ENCODE measurements at regions not wholly inside any gene's neighbourhood (a gene's known extent, or its start where the extent isn't known, plus 50 kb on each side); places are given as distances from the start of the nearest gene placed in this dataset.

GRCh38 chr7:49324707-49325106 lies 400.4 kb downstream of the CDC14C start:
- Histone ChIP-seq H3K36me3 (ENCODE audit: control insufficient read depth, low read depth, low read length) (no peaks in the 10 kb centered on the region), H3K4me3 (ENCODE audit: low read length) (no peak overlapping the region), H3K27me3 (ENCODE audit: control insufficient read depth, insufficient read depth, low read length) (no peaks in the 10 kb centered on the region), H3K9me3 (ENCODE audit: control insufficient read depth, low read depth, low read length) (no peaks in the 10 kb centered on the region), H3K27ac (ENCODE audit: low read length) (no peak overlapping the region), H3K9ac (ENCODE audit: low read length) (no peak overlapping the region), H3K4me1 (ENCODE audit: control insufficient read depth, low read depth, low read length) (no peaks in the 10 kb centered on the region)

GRCh38 chr7:49325571-49325970 lies 401.2 kb downstream of the CDC14C start:
- Histone ChIP-seq H3K36me3 (ENCODE audit: control insufficient read depth, low read depth, low read length) (no peaks in the 10 kb centered on the region), H3K9me3 (ENCODE audit: control insufficient read depth, low read depth, low read length) (no peaks in the 10 kb centered on the region), H3K4me3 (ENCODE audit: low read length) (no peak overlapping the region), H3K27me3 (ENCODE audit: control insufficient read depth, insufficient read depth, low read length) (no peaks in the 10 kb centered on the region), H3K27ac (ENCODE audit: low read length) (no peak overlapping the region), H3K9ac (ENCODE audit: low read length) (no peak overlapping the region), H3K4me1 (ENCODE audit: control insufficient read depth, low read depth, low read length) (no peaks in the 10 kb centered on the region)

- H3K9me3 ChIP-seq (ENCODE audit: control insufficient read depth, low read depth, low read length), result no peaks in the 10 kb centered on the region
- no peak overlapping the region for H3K9ac ChIP-seq (ENCODE audit: low read length)
- H3K27ac ChIP-seq (ENCODE audit: low read length), result no peak overlapping the region
- H3K27me3 ChIP-seq (ENCODE audit: control insufficient read depth, insufficient read depth, low read length), result no peaks in the 10 kb centered on the region
- no peaks in the 10 kb centered on the region for H3K36me3 ChIP-seq (ENCODE audit: control insufficient read depth, low read depth, low read length)
- H3K4me1 ChIP-seq (ENCODE audit: control insufficient read depth, low read depth, low read length), result no peaks in the 10 kb centered on the region
- H3K4me3 ChIP-seq (ENCODE audit: low read length), result no peak overlapping the region
Observed at GRCh38 chr7:49327155-49327554, 402.8 kb downstream of the CDC14C start.

- Histone ChIP-seq H3K27ac (ENCODE audit: low read length) (no peak overlapping the region), H3K4me1 (ENCODE audit: control insufficient read depth, low read depth, low read length) (no peaks in the 10 kb centered on the region), H3K4me3 (ENCODE audit: low read length) (no peak overlapping the region), H3K36me3 (ENCODE audit: control insufficient read depth, low read depth, low read length) (no peaks in the 10 kb centered on the region), H3K27me3 (ENCODE audit: control insufficient read depth, insufficient read depth, low read length) (no peaks in the 10 kb centered on the region), H3K9me3 (ENCODE audit: control insufficient read depth, low read depth, low read length) (no peaks in the 10 kb centered on the region), H3K9ac (ENCODE audit: low read length) (no peak overlapping the region)
Observed at GRCh38 chr7:49333180-49333881, 409.0 kb downstream of the CDC14C start.

GRCh38 chr7:49341849-49342248 lies 417.5 kb downstream of the CDC14C start:
- H3K9me3 ChIP-seq (ENCODE audit: control insufficient read depth, low read depth, low read length), result no peaks in the 10 kb centered on the region
- no peak overlapping the region for H3K9ac ChIP-seq (ENCODE audit: low read length)
- no peaks in the 10 kb centered on the region for H3K27me3 ChIP-seq (ENCODE audit: control insufficient read depth, insufficient read depth, low read length)
- no peaks in the 10 kb centered on the region for H3K36me3 ChIP-seq (ENCODE audit: control insufficient read depth, low read depth, low read length)
- H3K4me1 ChIP-seq (ENCODE audit: control insufficient read depth, low read depth, low read length), result no peaks in the 10 kb centered on the region
- no peak overlapping the region for H3K27ac ChIP-seq (ENCODE audit: low read length)
- no peak overlapping the region for H3K4me3 ChIP-seq (ENCODE audit: low read length)

GRCh38 chr7:49344556-49344955 lies 420.2 kb downstream of the CDC14C start:
- no peaks in the 10 kb centered on the region for H3K27me3 ChIP-seq (ENCODE audit: control insufficient read depth, insufficient read depth, low read length)
- H3K36me3 ChIP-seq (ENCODE audit: control insufficient read depth, low read depth, low read length), result no peaks in the 10 kb centered on the region
- no peaks in the 10 kb centered on the region for H3K9me3 ChIP-seq (ENCODE audit: control insufficient read depth, low read depth, low read length)
- H3K27ac ChIP-seq (ENCODE audit: low read length), result no peak overlapping the region
- H3K4me1 ChIP-seq (ENCODE audit: control insufficient read depth, low read depth, low read length), result no peaks in the 10 kb centered on the region
- H3K9ac ChIP-seq (ENCODE audit: low read length), result no peak overlapping the region
- no peak overlapping the region for H3K4me3 ChIP-seq (ENCODE audit: low read length)

GRCh38 chr7:49346195-49346899 lies 422.0 kb downstream of the CDC14C start:
- H3K36me3 ChIP-seq (ENCODE audit: control insufficient read depth, low read depth, low read length), result no peaks in the 10 kb centered on the region
- H3K4me3 ChIP-seq (ENCODE audit: low read length), result no peak overlapping the region
- H3K27me3 ChIP-seq (ENCODE audit: control insufficient read depth, insufficient read depth, low read length), result no peaks in the 10 kb centered on the region
- H3K9me3 ChIP-seq (ENCODE audit: control insufficient read depth, low read depth, low read length), result no peaks in the 10 kb centered on the region
- H3K4me1 ChIP-seq (ENCODE audit: control insufficient read depth, low read depth, low read length), result no peaks in the 10 kb centered on the region
- no peak overlapping the region for H3K27ac ChIP-seq (ENCODE audit: low read length)
- no peak overlapping the region for H3K9ac ChIP-seq (ENCODE audit: low read length)

- H3K36me3 ChIP-seq (ENCODE audit: control insufficient read depth, low read depth, low read length), result no peaks in the 10 kb centered on the region
- no peaks in the 10 kb centered on the region for H3K4me1 ChIP-seq (ENCODE audit: control insufficient read depth, low read depth, low read length)
- H3K9ac ChIP-seq (ENCODE audit: low read length), result no peak overlapping the region
- H3K9me3 ChIP-seq (ENCODE audit: control insufficient read depth, low read depth, low read length), result no peaks in the 10 kb centered on the region
- H3K27me3 ChIP-seq (ENCODE audit: control insufficient read depth, insufficient read depth, low read length), result no peaks in the 10 kb centered on the region
- H3K27ac ChIP-seq (ENCODE audit: low read length), result no peak overlapping the region
- H3K4me3 ChIP-seq (ENCODE audit: low read length), result no peak overlapping the region
Observed at GRCh38 chr7:49367072-49367471, 406.4 kb upstream of the VWC2 start.

GRCh38 chr7:49371771-49372170 lies 401.7 kb upstream of the VWC2 start:
- Histone ChIP-seq H3K4me1 (ENCODE audit: control insufficient read depth, low read depth, low read length) (no peaks in the 10 kb centered on the region), H3K36me3 (ENCODE audit: control insufficient read depth, low read depth, low read length) (no peaks in the 10 kb centered on the region), H3K27me3 (ENCODE audit: control insufficient read depth, insufficient read depth, low read length) (no peaks in the 10 kb centered on the region), H3K9ac (ENCODE audit: low read length) (no peak overlapping the region), H3K9me3 (ENCODE audit: control insufficient read depth, low read depth, low read length) (no peaks in the 10 kb centered on the region), H3K4me3 (ENCODE audit: low read length) (no peak overlapping the region), H3K27ac (ENCODE audit: low read length) (no peak overlapping the region)

GRCh38 chr7:49376817-49377375 lies 396.5 kb upstream of the VWC2 start:
- H3K4me3 ChIP-seq (ENCODE audit: low read length), result no peak overlapping the region
- no peak overlapping the region for H3K9ac ChIP-seq (ENCODE audit: low read length)
- H3K4me1 ChIP-seq (ENCODE audit: control insufficient read depth, low read depth, low read length), result no peaks in the 10 kb centered on the region
- no peaks in the 10 kb centered on the region for H3K27me3 ChIP-seq (ENCODE audit: control insufficient read depth, insufficient read depth, low read length)
- H3K9me3 ChIP-seq (ENCODE audit: control insufficient read depth, low read depth, low read length), result peaks cover 16% of the 10 kb centered on the region
- H3K36me3 ChIP-seq (ENCODE audit: control insufficient read depth, low read depth, low read length), result no peaks in the 10 kb centered on the region
- no peak overlapping the region for H3K27ac ChIP-seq (ENCODE audit: low read length)

GRCh38 chr7:49386792-49387191 lies 386.6 kb upstream of the VWC2 start:
- Histone ChIP-seq H3K9me3 (ENCODE audit: control insufficient read depth, low read depth, low read length) (no peaks in the 10 kb centered on the region), H3K36me3 (ENCODE audit: control insufficient read depth, low read depth, low read length) (no peaks in the 10 kb centered on the region), H3K27me3 (ENCODE audit: control insufficient read depth, insufficient read depth, low read length) (no peaks in the 10 kb centered on the region), H3K27ac (ENCODE audit: low read length) (no peak overlapping the region), H3K4me3 (ENCODE audit: low read length) (no peak overlapping the region), H3K4me1 (ENCODE audit: control insufficient read depth, low read depth, low read length) (peaks cover 3% of the 10 kb centered on the region), H3K9ac (ENCODE audit: low read length) (no peak overlapping the region)

All from iPS-18a (cell line).